A549 (cell line): ENCODE measurements at regions not wholly inside any gene's neighbourhood (a gene's known extent, or its start where the extent isn't known, plus 50 kb on each side); places are given as distances from the start of the nearest gene placed in this dataset.

Experiments used
- ATAC-seq, 2 experiments: fragments of 200-7000 bp in 1 of 2; fragments of >200 bp in 1 of 2; cut with Nextera tagmentation in 1 of 2; cut with Tn5 transposase in 1 of 2; 3 replicates each; pipeline versions ENCODE4 v1.8.0 to v1.9.1; 2018 to 2020; ENCODE audit warnings: mild to moderate bottlenecking in 1 of 2, moderate library complexity in 1 of 2
- CTCF ChIA-PET: fragments of 300-600 bp; sonication (Branson Sonifier 250); formaldehyde crosslinking; extraction: SDS; loops from one replicate; lab custom pipeline; 2021; ENCODE audit warnings: antibody characterized with exemption, inconsistent platforms; lab: Yijun Ruan, JAX
- POLR2A ChIA-PET: fragments of 350-600 bp; formaldehyde crosslinking; extraction: SDS; loops from one replicate; lab custom pipeline; 2021; ENCODE audit warnings: antibody characterized with exemption, inconsistent platforms; lab: Yijun Ruan, JAX
- DNase-seq, 2 experiments: peaks; one replicate each; pipeline versions ENCODE4 v3.0.0 to v3.0.0-alpha.2; 2011 to 2016; ENCODE audit warnings: low read depth in 1 of 2, low spot score in 1 of 2
- FAIRE-seq: peaks from 2 replicates; lab custom pipeline; 2011; peaks lifted over from hg19 to GRCh38; lab: Jason Lieb, UNC
- H3K27ac ChIP-seq, 2 experiments: fragments of >200 bp; sonication (Bioruptor Twin); formaldehyde crosslinking; 3 replicates each; pipeline ENCODE4 v1.5.1; 2016 to 2017
- H3K4me1 ChIP-seq: fragments of >200 bp; sonication (Bioruptor Twin); formaldehyde crosslinking; 3 replicates; pipeline ENCODE4 v1.6.1; 2016
- H3K4me2 ChIP-seq: fragments of >200 bp; sonication (Bioruptor Twin); formaldehyde crosslinking; 3 replicates; pipeline ENCODE4 v1.6.1; 2016
- H3K4me3 ChIP-seq: fragments of >200 bp; sonication (Bioruptor Twin); formaldehyde crosslinking; 3 replicates; pipeline ENCODE4 v1.5.1; 2016
- H3K9me3 ChIP-seq: fragments of >200 bp; sonication (Bioruptor Twin); formaldehyde crosslinking; 3 replicates; pipeline ENCODE4 v1.6.1; 2016
- CBX8 ChIP-seq: fragments of 200-600 bp; sonication (generic); IDR thresholded peaks from 2 replicates; pipeline ENCODE4 v1.6.1; 2016
- CHD2 ChIP-seq: fragments of 150-350 bp; IDR thresholded peaks from 2 replicates; pipeline ENCODE4 v1.6.1; 2014; ENCODE audit warnings: low read length; ENCODE audit not compliant: partially characterized antibody
- CHD4 ChIP-seq: fragments of 200-600 bp; sonication (generic); IDR thresholded peaks from 2 replicates; pipeline ENCODE4 v1.6.1; 2016; ENCODE audit warnings: antibody characterized with exemption, mild to moderate bottlenecking, borderline replicate concordance
- EHF ChIP-seq: fragments of 250-450 bp; sonication (Bioruptor Pico); IDR thresholded peaks from 2 replicates; pipeline ENCODE4 v1.5.0; 2020; ENCODE audit warnings: mild to moderate bottlenecking
- EHMT2 ChIP-seq: fragments of 200-600 bp; sonication (generic); IDR thresholded peaks from 2 replicates; pipeline ENCODE4 v1.6.1; 2016; ENCODE audit warnings: antibody characterized with exemption, low read depth, mild to moderate bottlenecking, moderate library complexity
- EP300 ChIP-seq, 2 experiments: fragments of >200 bp; sonication (Bioruptor Twin); formaldehyde crosslinking; IDR thresholded peaks; 2 replicates in 1 of 2; 3 replicates in 1 of 2; pipeline ENCODE4 v1.6.1; 2016 to 2017
- ESRRA ChIP-seq: fragments of 150-350 bp; IDR thresholded peaks from 2 replicates; pipeline ENCODE4 v1.6.1; 2014; ENCODE audit warnings: mild to moderate bottlenecking, low read length, borderline replicate concordance
- FOXS1 ChIP-seq: fragments of 250-450 bp; sonication (Bioruptor Pico); IDR thresholded peaks from 2 replicates; pipeline ENCODE4 v1.5.0; 2020; ENCODE audit warnings: mild to moderate bottlenecking, moderate library complexity
- HDAC2 ChIP-seq: fragments of 200-600 bp; sonication (generic); IDR thresholded peaks from 2 replicates; pipeline ENCODE4 v1.6.1; 2016
- HOXA7 ChIP-seq: fragments of 250-450 bp; sonication (Bioruptor Pico); IDR thresholded peaks from 2 replicates; pipeline ENCODE4 v1.5.0; 2020; ENCODE audit warnings: mild to moderate bottlenecking, moderate library complexity
- HOXB5 ChIP-seq: fragments of 250-450 bp; sonication (Bioruptor Pico); IDR thresholded peaks from 2 replicates; pipeline ENCODE4 v1.5.0; 2020; ENCODE audit warnings: mild to moderate bottlenecking, moderate library complexity
- JUN ChIP-seq, 2 experiments: fragments of >200 bp; sonication (Bioruptor Twin); formaldehyde crosslinking; IDR thresholded peaks; 2 replicates in 1 of 2; 3 replicates in 1 of 2; pipeline ENCODE4 v1.6.1; 2016 to 2017
- KDM1A ChIP-seq: fragments of 200-600 bp; sonication (generic); IDR thresholded peaks from 2 replicates; pipeline ENCODE4 v1.6.1; 2016; ENCODE audit warnings: low read depth, mild to moderate bottlenecking
- KDM5A ChIP-seq: fragments of 200-600 bp; sonication (generic); IDR thresholded peaks from 2 replicates; pipeline ENCODE4 v1.6.1; 2016; ENCODE audit warnings: antibody characterized with exemption, mild to moderate bottlenecking
- NFE2L2 ChIP-seq: fragments of 150-350 bp; conservative IDR thresholded peaks from 2 replicates; pipeline ENCODE4 v1.6.1; 2014; ENCODE audit warnings: low read length
- NPAS2 ChIP-seq: fragments of 250-450 bp; sonication (Bioruptor Pico); IDR thresholded peaks from 2 replicates; pipeline ENCODE4 v1.8.0; 2022; ENCODE audit warnings: mild to moderate bottlenecking, moderate library complexity, borderline replicate concordance
- PHF8 ChIP-seq: fragments of 200-600 bp; sonication (generic); IDR thresholded peaks from 2 replicates; pipeline ENCODE4 v1.6.1; 2016; ENCODE audit warnings: low read depth, mild to moderate bottlenecking, antibody characterized with exemption, moderate library complexity, borderline replicate concordance
- RARB ChIP-seq: fragments of 250-450 bp; sonication (Bioruptor Pico); IDR thresholded peaks from 2 replicates; pipeline ENCODE4 v1.8.0; 2021; ENCODE audit warnings: mild to moderate bottlenecking, moderate library complexity
- RCOR1 ChIP-seq: fragments of 150-350 bp; IDR thresholded peaks from 2 replicates; pipeline ENCODE4 v1.6.1; 2014; ENCODE audit warnings: antibody characterized with exemption, low read length, low read depth
- RFX5 ChIP-seq: fragments of 450-650 bp; IDR thresholded peaks from 2 replicates; pipeline ENCODE4 v1.7.1; 2014; ENCODE audit warnings: antibody characterized with exemption, mild to moderate bottlenecking, moderate library complexity
- SREBF2 ChIP-seq: fragments of 450-650 bp; IDR thresholded peaks from 2 replicates; pipeline ENCODE4 v1.6.1; 2014; ENCODE audit warnings: mild to moderate bottlenecking, moderate library complexity
- TFCP2L1 ChIP-seq: fragments of 250-450 bp; sonication (Bioruptor Pico); IDR thresholded peaks from 2 replicates; pipeline ENCODE4 v1.5.0; 2021; ENCODE audit warnings: mild to moderate bottlenecking
- ZSCAN20 ChIP-seq: fragments of 250-450 bp; sonication (Bioruptor Pico); IDR thresholded peaks from 2 replicates; pipeline ENCODE4 v1.8.0; 2022; ENCODE audit warnings: mild to moderate bottlenecking, moderate library complexity
- WGBS: methylation state at CpG from one replicate; pipeline ENCODE4 v1.1.6; 2017; ENCODE audit errors: missing lambda C conversion rate; 5-methylcytosine and 5-hydroxymethylcytosine counted together
- TF ChIP-seq, protein P1 (sequence below): fragments of >200 bp; sonication (Bioruptor Twin); formaldehyde crosslinking; IDR thresholded peaks from 3 replicates; pipeline ENCODE4 v1.6.1; 2016
- TF ChIP-seq, protein P2 (sequence below): IDR thresholded peaks from 2 replicates; pipeline ENCODE4 v1.6.1; 2012; ENCODE audit warnings: low read depth, borderline replicate concordance
- TF ChIP-seq, protein P3 (sequence below): fragments of 250-450 bp; sonication (Bioruptor Pico); IDR thresholded peaks from 2 replicates; pipeline ENCODE4 v1.5.0; 2020; ENCODE audit warnings: low read depth, mild to moderate bottlenecking, moderate library complexity

- POLR2A ChIA-PET: no interaction called here
- ATAC-seq (no peak), DNase-seq (no peak), FAIRE-seq (no peak)
- no peaks in the 10 kb centered on the region for H3K9me3 ChIP-seq
- CTCF ChIA-PET: interaction anchor here (1.3 kb wide), 1 partner anchor 230 kb away, joined by 3 read pairs; no protein-coding TSS in a partner anchor
- TF ChIP-seq EP300 (IDR thresholded peaks at IDR 0.05) (no peak), NFE2L2 (no peak), CHD2 (no peak), PHF8 (no peak), HOXB5 (CRISPR knock-in tag) (no peak), RCOR1 (no peak), ZSCAN20 (CRISPR knock-in tag) (no peak), EHMT2 (no peak), RARB (CRISPR knock-in tag) (no peak), FOXS1 (CRISPR knock-in tag) (no peak)
- WGBS: 74% methylated on average over 4 of the region's 4 CpGs
- no peaks in the 10 kb centered on the region for H3K4me1 ChIP-seq
- H3K27ac ChIP-seq: no peak overlapping the region
- no peak overlapping the region for H3K4me3 ChIP-seq
- no peak overlapping the region for H3K4me2 ChIP-seq
Observed at GRCh38 chr6:6907286-6907685, 200.5 kb upstream of the RREB1 start.

- DNase-seq: no peak
- 70% methylated on average over 1 of the region's 1 CpG for WGBS
- POLR2A ChIA-PET: no interaction called here
- TF ChIP-seq FOXS1 (CRISPR knock-in tag) (no peak), HOXA7 (CRISPR knock-in tag) (no peak), EHMT2 (no peak), TFCP2L1 (no peak), RFX5 (no peak), EHF (CRISPR knock-in tag) (no peak), HDAC2 (no peak), ESRRA (no peak), RARB (CRISPR knock-in tag) (no peak), KDM5A (no peak), CBX8 (no peak), SREBF2 (no peak), CHD4 (no peak), NPAS2 (no peak), JUN (IDR thresholded peaks at IDR 0.05) (no peak)
- TF ChIP-seq, protein P1, sequence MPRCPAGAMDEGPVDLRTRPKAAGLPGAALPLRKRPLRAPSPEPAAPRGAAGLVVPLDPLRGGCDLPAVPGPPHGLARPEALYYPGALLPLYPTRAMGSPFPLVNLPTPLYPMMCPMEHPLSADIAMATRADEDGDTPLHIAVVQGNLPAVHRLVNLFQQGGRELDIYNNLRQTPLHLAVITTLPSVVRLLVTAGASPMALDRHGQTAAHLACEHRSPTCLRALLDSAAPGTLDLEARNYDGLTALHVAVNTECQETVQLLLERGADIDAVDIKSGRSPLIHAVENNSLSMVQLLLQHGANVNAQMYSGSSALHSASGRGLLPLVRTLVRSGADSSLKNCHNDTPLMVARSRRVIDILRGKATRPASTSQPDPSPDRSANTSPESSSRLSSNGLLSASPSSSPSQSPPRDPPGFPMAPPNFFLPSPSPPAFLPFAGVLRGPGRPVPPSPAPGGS: no peak
- TF ChIP-seq, protein P2, sequence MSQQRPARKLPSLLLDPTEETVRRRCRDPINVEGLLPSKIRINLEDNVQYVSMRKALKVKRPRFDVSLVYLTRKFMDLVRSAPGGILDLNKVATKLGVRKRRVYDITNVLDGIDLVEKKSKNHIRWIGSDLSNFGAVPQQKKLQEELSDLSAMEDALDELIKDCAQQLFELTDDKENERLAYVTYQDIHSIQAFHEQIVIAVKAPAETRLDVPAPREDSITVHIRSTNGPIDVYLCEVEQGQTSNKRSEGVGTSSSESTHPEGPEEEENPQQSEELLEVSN: no peak
- TF ChIP-seq, protein P3, sequence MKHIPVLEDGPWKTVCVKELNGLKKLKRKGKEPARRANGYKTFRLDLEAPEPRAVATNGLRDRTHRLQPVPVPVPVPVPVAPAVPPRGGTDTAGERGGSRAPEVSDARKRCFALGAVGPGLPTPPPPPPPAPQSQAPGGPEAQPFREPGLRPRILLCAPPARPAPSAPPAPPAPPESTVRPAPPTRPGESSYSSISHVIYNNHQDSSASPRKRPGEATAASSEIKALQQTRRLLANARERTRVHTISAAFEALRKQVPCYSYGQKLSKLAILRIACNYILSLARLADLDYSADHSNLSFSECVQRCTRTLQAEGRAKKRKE (CRISPR knock-in tag): no peak
- CTCF ChIA-PET: interaction anchor here (1.3 kb wide), 1 partner anchor 231 kb away, joined by 3 read pairs; no protein-coding TSS in a partner anchor
- Histone ChIP-seq H3K27ac (no peak overlapping the region), H3K9me3 (no peaks in the 10 kb centered on the region), H3K4me3 (no peak overlapping the region), H3K4me2 (no peak overlapping the region), H3K4me1 (no peaks in the 10 kb centered on the region)
- FAIRE-seq: no peak
- no peak for ATAC-seq
Observed at GRCh38 chr6:6908121-6908520, 199.6 kb upstream of the RREB1 start.

- H3K27ac ChIP-seq: no peak overlapping the region
- no peak for FAIRE-seq
- no peak overlapping the region for H3K4me3 ChIP-seq
- 77% methylated on average over 9 of the region's 9 CpGs for WGBS
- ATAC-seq: no peak
- no peak for DNase-seq
- H3K4me2 ChIP-seq: no peak overlapping the region
- H3K9me3 ChIP-seq: no peaks in the 10 kb centered on the region
- TF ChIP-seq KDM1A: no peak
- TF ChIP-seq HOXA7 (CRISPR knock-in tag): no peak
- TF ChIP-seq HDAC2: no peak
- TF ChIP-seq, all 56 proteins: peak for 0
- H3K4me1 ChIP-seq: no peaks in the 10 kb centered on the region
- POLR2A ChIA-PET: no interaction called here
- CTCF ChIA-PET: no interaction called here
Observed at GRCh38 chr6:6909111-6909510, 198.7 kb upstream of the RREB1 start.
